ENCODE measurements at regions not wholly inside any gene's neighbourhood (a gene's known extent, or its start where the extent isn't known, plus 50 kb on each side); places are given as distances from the start of the nearest gene placed in this dataset.
A peak's percentile ranks its signal among the peaks of the same experiment; 100 is the strongest.
"Not testable (repeated sequence)": the region's sequence is repeated elsewhere in the genome, so short reads cannot be mapped to it uniquely, and the experiment has no call there.

DNA sequence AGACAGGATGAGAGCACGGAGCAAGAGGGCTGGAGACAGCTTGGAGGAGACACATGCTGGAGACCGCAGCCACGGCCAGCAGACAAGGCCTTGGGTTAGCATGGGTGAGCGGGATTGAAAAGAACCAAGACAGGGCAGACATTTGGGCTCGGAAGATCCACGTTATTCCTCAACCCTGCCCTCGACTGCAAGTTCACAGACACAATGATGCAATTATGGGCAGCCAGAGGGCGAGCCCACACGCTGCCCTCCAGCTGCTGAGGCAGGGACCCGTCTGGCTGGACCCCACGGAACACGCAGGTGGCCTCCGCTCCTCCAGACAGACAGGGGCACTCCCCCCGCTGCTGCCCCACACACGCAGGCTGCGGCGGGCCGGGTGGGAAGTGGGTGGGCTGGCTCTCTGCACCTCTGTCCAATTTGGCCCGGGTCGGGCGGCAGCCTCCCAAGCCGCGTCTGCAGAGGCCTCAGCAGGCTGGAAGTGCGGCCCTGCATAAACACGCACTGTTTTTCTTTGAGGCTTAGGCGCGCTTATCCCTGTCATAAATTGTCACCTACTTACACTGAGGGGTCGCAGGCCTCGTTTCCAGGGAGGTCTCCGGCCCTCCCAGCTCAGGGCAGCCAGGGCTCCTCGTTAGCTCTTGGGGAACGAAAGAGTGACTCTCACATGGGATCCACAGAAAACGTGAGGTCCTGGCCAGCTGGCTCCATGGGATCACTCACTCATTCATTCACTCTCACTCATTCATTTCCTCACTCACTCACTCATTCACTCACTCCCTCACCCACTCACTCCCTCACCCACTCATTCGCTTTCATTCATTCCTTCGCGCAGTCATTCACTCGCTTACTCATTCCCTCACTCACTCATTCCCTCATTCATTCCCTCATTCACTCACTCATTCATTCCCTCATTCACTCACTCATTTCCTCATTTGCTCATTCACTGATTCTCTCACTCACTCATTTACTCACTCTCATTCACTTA, 303.9 kb downstream of the C16orf95 start:
- DNase-seq: no peak

DNA sequence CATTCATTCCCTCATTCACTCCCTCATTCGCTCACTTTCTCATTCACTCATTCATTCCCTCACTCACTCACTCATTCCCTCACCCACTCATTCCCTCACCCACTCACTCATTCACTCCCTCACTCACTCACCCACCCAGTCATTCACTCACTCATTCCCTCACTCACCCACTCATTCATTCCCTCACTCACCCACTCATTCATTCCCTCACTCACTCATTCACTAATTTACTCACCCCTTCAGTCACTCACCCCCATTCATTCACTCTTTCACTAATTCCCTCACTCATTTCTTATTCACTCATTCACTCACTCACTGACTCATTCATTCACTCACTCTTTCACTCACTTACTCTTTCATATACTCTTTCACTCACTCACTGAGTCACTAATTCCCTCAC, 303.1 kb downstream of the C16orf95 start:
- no peak for DNase-seq

DNA sequence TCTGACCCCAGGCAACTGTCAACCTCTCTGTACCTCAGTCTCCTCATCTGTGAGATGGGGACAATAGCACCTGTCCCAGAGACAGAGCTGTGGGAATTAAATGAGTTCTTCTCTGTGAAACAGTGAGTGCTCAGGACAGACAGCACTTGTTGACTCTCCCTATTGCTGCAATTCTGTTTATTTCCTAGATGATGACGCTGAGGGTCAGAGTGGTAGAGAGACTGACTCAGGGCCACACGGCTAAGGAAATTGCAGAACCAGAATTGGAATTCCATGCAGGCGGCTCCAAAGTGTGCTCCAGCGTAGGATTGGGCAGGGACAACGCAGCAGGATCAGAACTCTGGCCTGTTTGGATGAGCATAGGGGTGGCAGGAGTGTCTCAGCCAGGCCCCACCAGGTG, 302.2 kb downstream of the C16orf95 start:
- no peak for DNase-seq

DNA sequence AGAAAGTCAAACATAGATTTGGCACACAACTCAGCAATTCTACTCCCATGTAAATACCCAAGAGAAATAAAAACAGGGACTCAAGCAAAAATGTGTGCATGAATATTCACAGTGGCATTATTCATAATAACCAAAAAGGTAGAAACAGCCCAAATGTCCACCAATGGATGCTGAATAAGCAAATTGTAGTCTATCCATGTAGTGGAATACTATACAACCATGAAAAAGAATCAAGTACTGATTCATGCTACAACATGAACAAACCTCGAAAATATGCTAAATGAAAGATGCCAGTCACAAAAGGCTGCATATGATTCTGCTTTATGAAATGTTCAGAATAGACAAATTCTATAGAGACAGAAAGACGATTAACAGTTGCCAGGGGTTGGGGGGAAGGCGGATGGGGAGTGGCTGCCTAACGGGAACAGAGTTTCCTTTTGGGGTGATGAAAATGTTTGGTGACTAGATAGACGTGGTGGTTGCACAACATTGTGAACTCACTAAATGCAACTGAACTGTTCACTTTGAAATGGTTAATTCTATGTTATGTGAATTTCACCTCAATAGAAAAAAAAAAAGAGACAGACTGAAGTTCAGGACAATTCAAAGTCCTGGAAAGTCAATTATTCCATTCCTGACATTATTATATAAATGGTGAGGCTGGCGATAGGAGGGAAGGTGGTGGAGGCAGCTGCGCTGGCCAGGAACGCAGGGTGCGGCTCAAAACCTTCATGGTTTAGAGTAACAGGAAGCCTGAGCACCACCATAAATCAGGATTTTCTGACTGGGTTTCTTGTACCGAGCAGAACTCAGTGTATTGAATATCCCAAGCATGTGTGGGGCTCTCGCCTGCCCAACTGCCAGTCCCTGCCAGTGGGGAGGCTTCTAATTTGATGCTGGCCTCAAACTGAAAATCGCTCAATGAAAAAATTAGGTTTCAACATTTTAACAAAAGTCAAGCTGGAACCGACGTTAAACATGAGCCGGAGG, 300.9 kb downstream of the C16orf95 start:
- DNase-seq: no peak

DNA sequence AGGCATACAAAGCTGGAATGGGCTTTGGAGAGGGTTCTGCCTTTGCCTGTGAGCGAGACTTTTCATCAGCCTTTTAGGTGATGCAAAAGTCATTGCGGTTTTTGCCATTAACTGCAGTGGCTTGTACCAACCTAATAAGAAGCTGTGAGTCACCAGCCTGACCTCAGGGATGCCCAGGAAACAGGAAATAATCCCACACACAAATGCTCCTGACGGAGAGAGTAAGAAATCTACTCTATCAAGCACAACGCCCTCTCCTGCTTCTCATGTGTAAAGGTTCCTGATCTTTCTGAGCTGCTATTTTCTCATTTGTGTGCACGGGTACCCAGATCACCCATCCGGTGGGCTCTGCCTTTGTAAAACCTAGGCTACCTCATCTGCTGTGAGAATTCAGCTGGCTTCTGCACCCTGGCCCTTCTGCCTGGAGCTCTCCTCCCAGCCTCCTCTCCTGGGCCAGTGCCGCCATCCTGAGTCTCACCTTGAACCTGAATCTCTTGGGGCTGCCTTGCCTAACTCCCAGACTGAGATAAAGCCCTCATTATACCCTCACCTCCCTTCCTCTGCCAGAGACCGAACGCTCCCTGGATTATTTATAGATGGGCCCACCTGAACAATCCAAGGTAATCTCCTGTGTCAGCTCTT, 299.7 kb downstream of the C16orf95 start:
- peak; percentile 44 for DNase-seq

DNA sequence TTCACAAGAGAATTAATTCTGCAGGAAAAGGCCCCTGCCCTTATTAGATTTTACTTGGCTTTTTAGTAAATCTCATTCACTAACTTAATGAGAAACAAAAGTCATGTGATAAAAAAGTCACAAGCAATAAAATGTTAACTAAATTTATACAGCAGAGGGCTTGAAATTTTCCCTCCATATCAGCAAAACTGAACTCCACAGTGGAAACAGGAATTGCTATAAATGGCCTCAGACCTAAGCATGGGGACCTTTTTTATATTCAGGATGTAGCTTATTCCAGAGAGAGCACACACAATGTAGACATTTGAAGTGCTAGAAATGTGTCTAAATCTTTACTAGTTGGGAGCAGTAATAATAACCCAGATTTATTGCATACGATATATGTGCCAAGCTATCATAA, 291.5 kb downstream of the C16orf95 start:
- DNase-seq: no peak

DNA sequence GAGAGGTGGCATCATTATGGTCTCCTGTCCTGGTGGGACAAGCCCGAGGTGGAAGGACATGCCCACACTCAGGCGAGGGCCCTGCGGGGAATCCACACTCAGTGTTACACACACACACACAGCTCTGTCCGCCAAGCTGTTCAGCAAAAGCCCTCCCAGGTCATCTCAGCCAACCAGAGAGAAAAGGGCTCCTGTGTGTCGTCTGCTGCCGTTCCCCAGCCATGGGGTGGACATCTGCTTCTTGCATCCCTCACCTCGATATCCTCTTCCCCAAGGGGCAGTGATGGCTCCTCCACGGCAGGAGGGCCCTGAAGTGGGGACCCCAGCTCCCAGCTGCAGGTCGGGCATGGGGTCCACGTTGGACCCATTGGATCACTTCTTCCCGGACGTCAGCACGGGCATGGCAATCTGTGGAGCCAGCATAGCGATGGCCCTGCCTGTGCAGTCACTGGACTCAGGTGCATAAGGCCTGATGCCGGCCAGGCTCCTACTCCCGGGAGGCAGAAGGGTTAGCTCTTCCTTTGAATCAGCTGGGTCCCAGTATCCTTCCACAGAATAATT, 290.1 kb downstream of the C16orf95 start:
- DNase-seq: no peak

DNA sequence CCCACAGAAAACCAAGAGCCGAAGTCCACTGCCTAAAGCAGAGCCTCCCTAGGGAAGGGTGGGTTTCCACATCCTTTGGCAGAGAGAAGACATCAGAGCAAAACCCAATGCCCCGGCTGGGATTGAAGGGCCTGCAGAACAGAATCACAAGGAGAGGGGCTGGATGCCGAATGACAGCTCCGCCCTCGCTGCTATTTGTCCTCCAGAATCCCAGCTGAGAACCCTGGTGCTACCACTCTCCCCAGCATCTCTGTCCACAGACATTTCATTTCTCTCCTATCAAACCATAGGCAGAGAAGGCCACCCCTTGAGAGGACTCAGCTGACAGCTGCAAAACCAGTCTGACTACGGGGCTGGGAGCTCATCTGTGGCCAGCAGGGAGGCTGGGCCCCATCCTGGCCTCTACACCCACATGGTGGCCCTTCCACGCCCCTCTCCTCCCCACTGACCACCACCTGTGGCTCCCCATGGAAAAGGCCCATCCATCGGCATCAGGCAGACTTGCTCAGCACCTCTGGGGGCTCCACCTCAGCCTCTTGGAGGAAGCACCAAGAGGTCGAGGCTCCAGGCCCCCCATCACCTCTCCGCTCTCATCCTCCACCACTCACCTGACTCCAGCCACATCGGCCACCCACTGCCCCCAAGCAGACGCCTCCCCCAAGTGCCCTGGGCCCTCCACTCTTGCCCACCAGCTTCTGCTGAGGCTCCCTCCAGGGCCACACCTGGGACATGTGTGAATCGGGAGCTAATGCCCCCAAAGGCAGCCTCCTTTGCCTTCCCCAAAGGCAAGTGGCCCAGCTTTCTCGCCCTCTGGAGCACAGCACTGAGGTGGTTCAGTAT, 288.5 kb downstream of the C16orf95 start:
- DNase-seq: no peak

DNA sequence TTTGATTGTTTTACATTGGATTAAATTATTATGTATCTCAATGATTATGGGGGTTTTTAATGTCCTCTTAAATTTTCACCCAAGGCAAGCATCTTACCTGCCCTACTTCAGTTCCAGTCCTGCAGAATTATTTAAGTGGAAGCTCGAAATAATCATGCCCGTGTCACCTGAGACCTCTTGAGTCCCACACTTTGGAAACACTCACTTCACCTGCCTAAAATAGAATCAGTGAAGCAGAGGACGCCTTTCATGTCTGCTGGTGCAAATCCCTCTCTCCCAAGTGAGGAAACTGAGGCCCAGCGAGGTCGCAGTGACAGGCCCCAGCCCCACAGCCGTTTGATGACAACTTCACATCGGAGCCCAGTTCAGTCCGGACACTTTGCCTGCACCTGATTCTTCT, 284.6 kb downstream of the C16orf95 start:
- no peak for DNase-seq

DNA sequence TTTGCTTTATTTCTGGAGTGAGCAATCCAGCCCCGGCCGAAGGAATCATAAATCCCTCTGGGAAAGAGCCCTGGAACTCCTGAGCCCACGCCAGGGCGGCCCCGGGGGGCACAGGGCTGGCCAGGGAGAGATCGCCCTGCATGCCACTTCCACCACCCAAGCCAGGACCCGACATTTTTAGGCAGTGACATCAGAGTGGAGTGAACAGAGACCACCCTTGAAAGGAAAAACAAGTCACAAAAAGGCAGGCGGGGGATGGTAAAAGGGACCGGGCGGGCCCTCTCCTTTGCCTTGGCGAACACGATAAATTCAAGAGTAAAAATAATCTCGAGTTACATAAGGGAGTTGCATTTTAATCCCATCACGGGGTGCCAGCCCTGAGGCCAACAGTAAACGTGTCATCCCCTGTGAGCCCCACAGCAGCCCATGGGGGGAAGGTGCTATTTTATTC, 284.1 kb downstream of the C16orf95 start:
- DNase-seq: no peak

DNA sequence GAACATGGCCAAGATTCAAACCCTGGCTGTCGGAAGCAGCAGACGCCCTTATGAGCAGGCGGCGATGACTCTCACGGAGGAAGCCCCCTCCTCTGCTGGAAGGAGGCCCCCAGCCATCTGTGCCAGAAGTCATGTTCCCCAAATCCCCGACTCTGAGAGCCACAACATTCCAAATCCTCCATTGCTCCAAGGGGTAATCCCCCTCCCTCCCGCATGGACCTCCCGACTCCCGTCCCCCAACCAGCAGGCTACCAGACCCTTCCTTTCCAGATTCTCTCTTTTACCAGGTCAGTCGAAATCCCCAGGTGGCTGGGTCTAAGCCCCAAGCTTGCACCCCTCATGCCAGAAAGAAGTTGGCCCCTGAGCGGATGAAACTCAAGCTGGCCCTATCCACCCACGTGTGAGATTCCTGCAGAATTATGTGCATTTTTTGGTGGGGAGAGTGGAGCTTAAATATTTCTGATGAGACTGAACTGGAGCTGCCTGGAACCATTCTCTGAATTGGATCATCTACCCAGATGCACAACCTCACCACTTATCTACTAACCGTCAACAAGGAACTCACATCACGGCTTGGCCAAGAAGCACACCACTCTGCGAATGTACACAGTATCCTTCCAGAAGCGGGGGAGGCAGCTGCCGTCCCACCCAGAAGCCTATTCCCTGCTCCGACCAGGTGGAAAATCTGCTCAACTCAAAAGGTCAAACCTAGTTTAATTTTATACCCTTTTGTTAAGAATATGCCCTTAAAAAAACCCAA, 283.5 kb downstream of the C16orf95 start:
- DNase-seq: no peak

DNA sequence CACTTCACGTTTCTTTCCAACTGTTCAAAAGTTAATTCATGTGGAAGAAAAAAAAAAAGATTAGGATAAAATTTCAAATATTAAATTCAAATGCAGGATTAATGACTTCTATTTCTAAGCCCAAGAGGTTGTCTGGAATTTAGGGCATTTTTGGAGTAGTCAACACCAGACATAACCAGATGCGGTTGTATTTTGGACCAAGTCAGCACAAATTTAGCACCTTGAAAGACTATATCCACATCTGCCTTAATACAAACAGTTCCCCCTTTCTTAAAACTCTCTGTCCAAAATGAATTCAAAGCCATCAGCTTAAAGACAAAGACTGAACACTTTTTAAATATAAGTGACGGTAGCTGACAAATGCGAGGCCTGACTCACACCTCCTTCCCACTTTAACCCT, 282.9 kb downstream of the C16orf95 start:
- DNase-seq: no peak

DNA sequence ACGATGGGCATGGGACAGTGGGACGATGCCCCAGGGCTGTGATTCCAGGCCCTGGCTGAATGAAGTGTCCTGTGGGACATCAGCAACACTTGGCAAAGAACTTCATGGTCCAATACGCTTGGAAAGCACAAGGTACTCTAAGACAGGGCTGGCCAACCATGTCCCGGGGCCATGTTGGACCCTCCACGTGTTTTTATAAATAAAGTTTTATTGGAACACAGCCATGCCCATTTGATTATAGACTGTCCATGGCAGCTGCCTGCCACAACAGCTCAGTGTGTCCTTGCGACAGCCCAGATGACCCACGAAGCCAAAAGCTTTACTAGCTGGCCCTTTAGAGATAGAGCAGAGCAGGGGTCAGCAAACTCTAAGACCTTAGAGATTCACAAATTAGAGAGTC, 282.1 kb downstream of the C16orf95 start:
- no peak for DNase-seq

DNA sequence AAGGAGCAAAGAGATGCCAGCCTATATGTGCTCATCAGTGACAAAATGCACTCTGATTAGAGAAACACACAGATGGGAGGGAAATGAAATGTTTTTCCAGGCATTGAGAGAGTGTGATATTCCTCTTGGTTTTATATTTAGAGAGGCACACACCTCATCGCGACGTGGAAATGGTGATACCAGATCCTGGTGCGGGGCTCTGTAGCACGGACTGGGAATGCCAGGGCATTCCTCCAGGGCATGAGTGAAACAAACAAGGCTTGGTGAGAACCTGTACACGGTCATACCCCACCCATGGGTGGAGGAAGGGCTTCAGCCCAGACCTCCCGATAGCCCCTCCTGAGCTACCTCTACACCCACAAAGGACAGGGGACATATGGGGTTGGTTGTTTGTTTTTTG, 280.2 kb downstream of the C16orf95 start:
- no peak for DNase-seq

DNA sequence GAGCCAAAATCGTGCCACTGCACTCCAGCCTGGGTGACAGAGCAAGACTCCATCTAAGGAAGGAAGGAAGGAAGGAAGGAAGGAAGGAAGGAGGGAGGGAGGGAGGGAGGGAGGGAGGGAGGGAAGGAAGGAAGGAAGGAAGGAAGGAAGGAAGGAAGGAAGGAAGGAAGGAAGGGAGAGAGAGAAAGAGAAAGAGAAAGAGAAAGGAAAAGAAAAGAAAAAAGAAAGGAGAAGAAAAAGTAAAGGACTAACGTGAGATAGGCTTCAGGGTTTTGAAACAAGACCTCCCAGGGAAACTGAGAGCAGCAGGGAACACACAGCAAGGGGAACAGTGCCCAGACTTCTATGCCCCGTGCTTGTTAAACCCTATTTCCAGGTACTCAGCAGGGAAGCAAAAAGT, 278.7 kb downstream of the C16orf95 start:
- not testable (repeated sequence) for DNase-seq

DNA sequence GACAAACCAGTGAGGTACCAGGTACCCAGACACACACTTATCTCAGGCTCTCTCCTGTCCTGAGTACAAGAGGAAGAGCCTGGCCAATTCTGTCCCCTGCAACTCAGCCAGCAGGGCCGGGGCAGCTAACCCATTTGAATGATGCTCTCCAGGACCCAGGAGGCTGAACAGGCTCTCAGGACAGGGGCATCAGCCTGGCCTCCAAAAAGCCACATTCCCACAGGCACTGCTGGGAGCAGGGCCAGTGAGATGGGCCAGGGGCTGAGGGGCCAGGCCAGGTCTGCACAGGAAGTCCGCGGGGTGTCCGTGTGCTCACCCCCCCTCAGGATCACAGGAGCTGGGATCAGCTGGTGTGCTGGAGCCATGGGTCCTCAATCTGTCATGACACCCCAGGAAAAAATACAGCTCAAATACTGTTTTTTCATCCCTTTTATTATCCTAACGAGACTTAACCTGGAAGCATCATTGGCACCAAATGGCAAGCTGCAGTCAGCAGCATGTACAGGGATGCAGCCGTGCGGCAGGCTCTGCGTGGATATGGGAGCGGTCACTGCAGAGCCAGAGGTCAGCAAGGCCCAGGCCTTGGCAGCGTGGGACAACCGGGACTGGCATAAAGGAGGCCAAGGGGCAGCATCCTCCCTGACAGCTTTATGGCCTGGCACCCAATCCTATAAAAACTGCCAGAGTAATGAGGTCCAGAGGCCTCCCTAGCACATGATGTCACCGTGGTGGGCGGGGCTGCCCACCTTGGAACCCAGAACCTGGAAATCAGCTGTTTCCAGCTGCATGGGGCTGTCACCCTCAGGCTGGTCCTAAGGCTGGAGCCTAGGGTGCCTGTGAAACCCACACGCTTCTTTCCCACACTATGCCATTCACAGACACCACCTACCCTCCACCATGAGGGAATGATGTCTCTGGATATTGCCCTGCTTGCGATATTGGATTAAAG, 276.7 kb downstream of the C16orf95 start:
- DNase-seq: no peak

DNA sequence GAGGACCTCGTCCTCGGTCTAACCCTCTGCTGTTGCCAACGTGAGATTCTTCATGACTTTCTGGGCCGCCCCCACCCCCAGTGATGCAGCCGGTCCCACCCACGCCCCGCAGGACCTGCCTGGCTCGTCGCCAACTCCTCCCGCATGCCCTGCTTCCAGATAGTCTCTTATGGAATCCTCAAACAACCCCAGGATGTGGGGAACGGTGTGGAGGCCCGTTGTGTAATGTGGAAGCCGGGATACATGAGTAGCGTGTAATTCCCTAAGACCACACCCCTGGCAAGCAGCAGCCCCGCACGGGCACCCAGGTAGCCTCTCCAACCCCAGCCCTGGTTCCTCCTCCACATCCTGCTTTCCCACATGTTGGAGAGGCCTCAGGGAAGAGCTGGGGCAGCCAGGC, 275.9 kb downstream of the C16orf95 start:
- DNase-seq: no peak

DNA sequence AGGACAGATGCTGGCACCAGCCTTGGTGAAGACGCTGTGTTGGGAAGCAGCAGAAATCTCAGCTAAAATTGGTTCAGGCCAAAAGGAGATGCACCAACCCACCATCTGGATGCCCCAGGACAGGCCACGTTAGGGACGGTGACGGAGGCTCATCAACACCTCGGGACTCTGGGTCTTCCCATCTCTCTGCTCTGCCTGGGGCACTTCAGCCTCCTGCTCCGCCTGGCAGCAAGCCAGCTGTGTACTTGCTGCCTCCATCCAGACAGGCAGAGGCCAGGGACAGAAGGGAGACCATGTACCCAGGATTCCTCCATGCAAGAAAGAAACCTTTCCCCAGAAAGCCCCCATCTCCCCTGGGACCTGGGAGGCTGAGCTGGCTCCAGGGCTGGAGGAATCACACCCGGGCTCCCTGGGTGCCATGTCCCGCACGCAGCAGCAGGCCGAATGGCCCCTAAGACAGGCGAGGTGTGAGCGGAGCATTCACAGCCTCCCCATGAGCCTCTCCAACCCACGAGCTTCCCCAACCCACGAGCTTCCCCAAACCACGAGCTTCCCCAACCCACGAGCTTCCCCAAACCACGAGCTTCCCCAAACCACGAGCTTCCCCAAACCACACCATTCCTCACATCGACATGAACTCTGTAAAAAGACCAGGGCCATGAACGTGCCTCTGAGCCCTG, 274.5 kb downstream of the C16orf95 start:
- no peak for DNase-seq

Data from amniotic stem cell (primary cell).